K562 (cell line): ENCODE measurements at regions not wholly inside any gene's neighbourhood (a gene's known extent, or its start where the extent isn't known, plus 50 kb on each side); places are given as distances from the start of the nearest gene placed in this dataset.

ENCODE experiments used
- ATAC-seq: fragments of 200-7000 bp; cut with Tn5 transposase; 3 replicates; pipeline ENCODE4 v1.9.1; 2020; ENCODE audit warnings: moderate library complexity
- BruUV-seq: library from RNA; stranded (reverse); fragments of 400-500 nt; replicated peaks from 2 replicates; lab custom pipeline; 2021; lab: Mats Ljungman, UMichigan
- CTCF ChIA-PET: fragments of 300-600 bp; formaldehyde crosslinking; extraction: SDS; loops from one replicate; lab custom pipeline; 2021; ENCODE audit warnings: low intra/inter-chr PET ratio; lab: Yijun Ruan, JAX
- POLR2A ChIA-PET: fragments of 300-600, 350-650 bp; sonication (Branson Sonifier 250); formaldehyde crosslinking; extraction: SDS; loops from one replicate; lab custom pipeline; 2021; ENCODE audit warnings: antibody characterized with exemption, inconsistent platforms; lab: Yijun Ruan, JAX
- DNase-seq, 4 experiments: peaks; one replicate each; pipeline versions ENCODE4 v3.0.0 to v3.0.0-alpha.2; 2011 to 2018; ENCODE audit warnings: low spot score in 3 of 4, mixed read lengths in 3 of 4; ENCODE audit errors: extremely low read depth in 1 of 4
- FAIRE-seq: peaks from 2 replicates; lab custom pipeline; 2011; peaks lifted over from hg19 to GRCh38; lab: Jason Lieb, UNC
- H2AFZ ChIP-seq: 2 replicates; pipeline ENCODE4 v1.6.0; 2011; ENCODE audit warnings: low read depth, low read length, control low read depth, inconsistent platforms
- H3K27ac ChIP-seq: fragments of 200-600 bp; 3 replicates; pipeline ENCODE4 v1.8.0; 2011; ENCODE audit warnings: low read depth, mild to moderate bottlenecking, control low read depth, inconsistent platforms, low read length, moderate library complexity, mixed read lengths; ENCODE audit errors: extremely low read depth
- H3K27me3 ChIP-seq, 2 experiments: fragments of 300-600 bp in 1 of 2; 2 replicates in 1 of 2; 3 replicates in 1 of 2; pipeline versions ENCODE4 v1.6.0 to v1.8.0; 2011; ENCODE audit warnings: inconsistent platforms in 2 of 2, low read length in 2 of 2, mild to moderate bottlenecking in 1 of 2, mixed read lengths in 1 of 2, moderate library complexity in 1 of 2; ENCODE audit not compliant: control insufficient read depth in 2 of 2, insufficient read depth in 2 of 2
- H3K36me3 ChIP-seq: fragments of 300-600 bp; 3 replicates; pipeline ENCODE4 v1.8.0; 2011; ENCODE audit warnings: mild to moderate bottlenecking, low read length, inconsistent platforms; ENCODE audit not compliant: control insufficient read depth, insufficient read depth
- H3K4me1 ChIP-seq, 2 experiments: fragments of 200-600 bp in 1 of 2; replicated peaks in 1 of 2; 2 replicates in 1 of 2; 3 replicates in 1 of 2; pipeline versions ENCODE4 v1.5.1 to v1.8.0; 2011; ENCODE audit warnings: inconsistent platforms in 2 of 2, low read length in 2 of 2, mild to moderate bottlenecking in 1 of 2, mixed read lengths in 1 of 2, moderate library complexity in 1 of 2; ENCODE audit not compliant: control insufficient read depth in 2 of 2, insufficient read depth in 2 of 2
- H3K4me2 ChIP-seq: 2 replicates; pipeline ENCODE4 v1.6.1; 2011; ENCODE audit warnings: low read length, control low read depth, inconsistent platforms, mixed read lengths; ENCODE audit not compliant: insufficient read depth
- H3K4me3 ChIP-seq: fragments of 200-600 bp; sonication (generic), shearing (Covaris generic); 2 replicates; pipeline ENCODE4 v1.5.1; 2016; ENCODE audit warnings: control low read depth, inconsistent platforms
- H3K79me2 ChIP-seq: fragments of 200-600 bp; 3 replicates; pipeline ENCODE4 v1.8.0; 2011; ENCODE audit warnings: low read length, inconsistent platforms; ENCODE audit not compliant: control insufficient read depth, insufficient read depth
- H3K9ac ChIP-seq, 2 experiments: 2 replicates each; pipeline versions ENCODE4 v1.6.0 to v1.6.1; 2011; ENCODE audit warnings: low read depth in 2 of 2, low read length in 2 of 2, control low read depth in 1 of 2, inconsistent platforms in 1 of 2, mild to moderate bottlenecking in 1 of 2, mixed read lengths in 1 of 2; ENCODE audit not compliant: insufficient read depth in 1 of 2
- H3K9me1 ChIP-seq: one replicate; pipeline ENCODE4 v1.6.0; 2011; ENCODE audit warnings: inconsistent platforms, mild to moderate bottlenecking, low read length, moderate library complexity; ENCODE audit not compliant: control insufficient read depth, insufficient read depth
- H3K9me3 ChIP-seq: replicated peaks from 2 replicates; pipeline ENCODE4 v1.5.1; 2011; ENCODE audit warnings: low read depth, low read length, inconsistent platforms; ENCODE audit not compliant: control insufficient read depth, insufficient read depth
- H4K20me1 ChIP-seq: replicated peaks from 2 replicates; pipeline ENCODE4 v1.6.1; 2011; ENCODE audit warnings: low read length, inconsistent platforms, mixed read lengths; ENCODE audit not compliant: control insufficient read depth, insufficient read depth
- ETV1 ChIP-seq: fragments of 450-650 bp; conservative IDR thresholded peaks from 2 replicates; pipeline ENCODE4 v1.6.1; 2016; ENCODE audit warnings: missing genetic modification characterization, control low read depth, low read depth, missing compliant biosample characterization
- GTF2A2 ChIP-seq: IDR thresholded peaks from 2 replicates; pipeline ENCODE4 v1.6.1; 2016; ENCODE audit warnings: mild to moderate bottlenecking, missing genetic modification characterization, missing compliant biosample characterization
- IRF9 ChIP-seq: fragments of 450-650 bp; IDR thresholded peaks from 2 replicates; pipeline ENCODE4 v1.6.1; 2016; ENCODE audit warnings: missing biosample characterization, missing genetic modification characterization
- MEF2A ChIP-seq: IDR thresholded peaks from 2 replicates; pipeline ENCODE4 v1.6.1; 2011; ENCODE audit warnings: low read depth, mild to moderate bottlenecking, low read length, moderate library complexity; ENCODE audit not compliant: control insufficient read depth
- MEIS2 ChIP-seq: fragments of 450-650 bp; IDR thresholded peaks from 2 replicates; pipeline ENCODE4 v1.6.1; 2014; ENCODE audit warnings: mild to moderate bottlenecking; ENCODE audit not compliant: partially characterized antibody
- SIX5 ChIP-seq, 2 experiments: IDR thresholded peaks; 2 replicates each; pipeline ENCODE4 v1.6.1; 2011; ENCODE audit warnings: low read length in 2 of 2, borderline replicate concordance in 1 of 2, low read depth in 1 of 2, mild to moderate bottlenecking in 1 of 2, moderate library complexity in 1 of 2; ENCODE audit not compliant: insufficient read depth in 1 of 2
- SREBF2 ChIP-seq: sonication (generic); formaldehyde crosslinking; IDR thresholded peaks from 2 replicates; pipeline ENCODE4 v1.4.0; 2020; ENCODE audit warnings: mild to moderate bottlenecking, missing genetic modification reagents
- ZBTB9 ChIP-seq: fragments of 450-650 bp; formaldehyde crosslinking; IDR thresholded peaks from 2 replicates; pipeline ENCODE4 v1.4.0; 2020; ENCODE audit warnings: mild to moderate bottlenecking, moderate library complexity
- ZNF224 ChIP-seq: sonication (generic); formaldehyde crosslinking; IDR thresholded peaks from 2 replicates; pipeline ENCODE4 v1.8.0; 2022; ENCODE audit warnings: mild to moderate bottlenecking, missing genetic modification reagents
- WGBS: fragments of 100-300 bp; shearing (Covaris generic); methylation state at CpG from one replicate; pipeline ENCODE4 v1.1.6; 2016; ENCODE audit warnings: low coverage, mixed read lengths; ENCODE audit not compliant: insufficient coverage; ENCODE audit errors: missing lambda C conversion rate; 5-methylcytosine and 5-hydroxymethylcytosine counted together
- in situ Hi-C: fragments of 300-500 bp; cut with MboI; formaldehyde crosslinking; loops from 4 replicates; pipeline ENCODE4 v1.15.0; 2018; ENCODE audit warnings: inconsistent platforms, mixed read lengths
- intact Hi-C: fragments of 100-400 bp; cut with micrococcal nuclease; formaldehyde crosslinking; loops from 2 replicates; pipeline ENCODE4 v1.14.2; 2022

DNA sequence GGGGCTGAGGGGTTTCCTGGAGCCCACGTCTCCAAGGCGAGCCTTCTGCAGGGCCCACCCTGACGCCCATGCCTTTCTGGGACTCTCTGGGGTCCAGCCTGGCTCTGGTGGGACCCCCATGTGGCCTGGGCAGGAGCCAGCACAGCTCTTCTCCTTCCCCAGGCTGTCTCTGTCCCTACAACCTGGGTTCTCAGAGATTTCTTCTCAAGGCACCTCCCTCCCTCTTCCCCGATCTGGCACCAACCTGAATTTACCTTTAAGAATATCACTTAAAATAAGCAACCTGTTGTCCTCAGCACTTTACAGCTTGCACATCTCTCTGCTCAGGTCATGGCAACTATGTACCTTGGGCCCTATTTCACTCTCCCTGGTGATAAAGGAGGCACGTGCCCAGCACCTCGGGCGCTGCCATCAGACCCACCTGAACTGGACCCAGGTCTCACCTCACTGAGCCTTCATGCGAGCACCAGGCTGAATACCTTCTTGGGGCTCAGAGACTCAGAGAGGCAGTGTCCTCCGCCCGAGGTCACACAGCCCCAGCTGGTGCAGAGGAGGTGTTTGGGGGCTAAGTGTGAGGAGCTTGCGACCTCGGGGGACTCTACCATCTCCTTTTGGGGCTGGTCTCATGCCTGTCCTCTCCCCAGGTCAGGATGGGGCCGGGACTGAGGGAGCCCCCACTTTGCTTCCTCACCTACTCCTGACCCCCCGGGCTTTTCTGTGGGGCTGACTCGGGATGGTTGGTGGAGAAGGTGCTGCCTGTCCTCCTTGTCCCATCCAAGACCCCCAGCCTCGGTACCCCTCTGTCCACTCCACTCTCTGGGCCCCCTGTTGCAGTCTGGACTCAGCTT, 217.7 kb downstream of the C9orf50 start:
- intact Hi-C loops = loop anchor here (10.0 kb wide), 2 partner anchors 192 to 228 kb away; partner anchors contain the start of gene IER5L
- DNase-seq (no peak), FAIRE-seq (no peak), ATAC-seq (no peak)
- no peak overlapping the region for H3K4me2 ChIP-seq
- ChIA-PET CTCF (interaction anchor here (0.6 kb wide), 1 partner anchor 86 kb away, joined by 4 read pairs; no protein-coding TSS in a partner anchor), POLR2A (interaction anchor here (0.6 to 0.7 kb wide), 2 partner anchors 48 to 1870 kb away, joined by 3 to 4 read pairs; no protein-coding TSS in a partner anchor)
- no peaks in the 10 kb centered on the region for H3K9me1 ChIP-seq
- H3K36me3 ChIP-seq = no peaks in the 10 kb centered on the region
- no peak overlapping the region for H3K4me3 ChIP-seq
- H3K27ac ChIP-seq = no peak overlapping the region; the same call in 2 of the 3 replicates
- peak overlapping the region in 1 of 2 experiments; percentile 75; a peak in 2 of 4 replicates for H3K9ac ChIP-seq
- H3K4me1 ChIP-seq = peaks cover 44 to 85% of the 10 kb centered on the region in 2 experiments
- BruUV-seq = no TSS peak
- in situ Hi-C loops = no loop called here
- peaks cover 7% of the 10 kb centered on the region for H3K9me3 ChIP-seq
- no peak overlapping the region for H2AFZ ChIP-seq
- H3K79me2 ChIP-seq = peaks cover 9% of the 10 kb centered on the region; the same call in 2 of the 3 replicates
- WGBS = 68% methylated on average over 12 of the region's 16 CpGs
- no peaks in the 10 kb centered on the region for H4K20me1 ChIP-seq
- no peaks in the 10 kb centered on the region for H3K27me3 ChIP-seq
- TF ChIP-seq ZNF224 (CRISPR knock-in tag) (no peak), IRF9 (tag) (no peak), MEIS2 (no peak), SREBF2 (CRISPR knock-in tag) (no peak), GTF2A2 (tag) (no peak), ETV1 (tag) (no peak), SIX5 (IDR thresholded peaks at IDR 0.05; ENCODE audit: borderline replicate concordance in 1 of 2, insufficient read depth in 1 of 2, low read depth in 1 of 2, low read length in 2 of 2) (no peak), MEF2A (no peak), ZBTB9 (CRISPR knock-in tag) (no peak)
- TF ChIP-seq, all 486 proteins: peak for 0
